ENCODE measurements at regions not wholly inside any gene's neighbourhood (a gene's known extent, or its start where the extent isn't known, plus 50 kb on each side); places are given as distances from the start of the nearest gene placed in this dataset.

DNA sequence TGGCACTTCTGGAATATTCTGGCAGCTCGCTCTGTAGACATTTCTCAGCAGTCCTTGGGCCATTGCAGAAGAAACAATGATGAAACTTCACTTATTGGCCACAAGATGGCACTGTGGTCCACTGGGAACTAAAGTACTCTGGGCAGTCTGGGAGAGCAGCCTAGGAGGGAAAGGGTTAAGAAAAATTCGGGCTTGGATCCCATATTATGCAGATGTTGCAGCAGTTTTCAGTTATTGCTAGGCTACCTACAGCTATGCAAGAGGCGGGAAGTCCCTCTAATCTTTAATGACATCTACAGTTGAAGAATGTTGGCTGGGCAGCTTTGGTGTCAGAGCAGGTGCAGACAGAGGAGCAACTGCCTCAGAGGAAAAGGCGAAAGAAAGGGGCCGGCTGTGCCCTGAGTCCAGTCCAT, 201.7 kb upstream of the PRSS58 start:
- peak; percentile 79 for TF ChIP-seq CTCF (IDR thresholded peaks at IDR 0.05)

DNA sequence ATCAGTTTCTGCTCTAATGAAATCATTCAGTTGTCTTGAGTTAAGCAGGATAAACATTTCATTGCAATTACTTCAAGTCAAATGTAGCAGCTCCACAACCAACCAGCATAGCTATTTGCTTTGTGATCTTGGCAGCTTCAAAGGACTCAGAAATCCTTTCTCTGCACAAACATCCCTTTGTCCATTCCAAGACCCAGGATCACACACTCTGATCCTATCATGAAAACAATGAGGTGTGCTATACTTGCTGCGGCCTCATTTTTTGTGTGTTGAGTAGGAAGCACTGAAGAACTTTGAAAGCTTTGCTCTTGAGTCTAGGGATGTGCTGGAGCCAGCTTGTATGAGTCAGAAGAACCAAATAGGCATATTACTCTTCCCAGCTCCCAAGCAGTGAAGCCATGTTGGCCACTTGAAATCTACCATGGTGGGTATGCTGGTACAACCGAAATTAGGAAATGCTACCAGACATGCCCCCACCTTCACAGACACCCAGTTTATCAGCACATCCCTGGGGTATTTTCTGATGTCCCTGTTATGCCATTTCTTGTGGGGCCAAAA, 199.4 kb upstream of the PRSS58 start:
- TF ChIP-seq CTCF (IDR thresholded peaks at IDR 0.05), result no peak

- TF ChIP-seq CTCF (IDR thresholded peaks at IDR 0.05), result no peak
Measured at GRCh38 chr7:142455392-142455791, 197.5 kb upstream of the PRSS58 start.

DNA sequence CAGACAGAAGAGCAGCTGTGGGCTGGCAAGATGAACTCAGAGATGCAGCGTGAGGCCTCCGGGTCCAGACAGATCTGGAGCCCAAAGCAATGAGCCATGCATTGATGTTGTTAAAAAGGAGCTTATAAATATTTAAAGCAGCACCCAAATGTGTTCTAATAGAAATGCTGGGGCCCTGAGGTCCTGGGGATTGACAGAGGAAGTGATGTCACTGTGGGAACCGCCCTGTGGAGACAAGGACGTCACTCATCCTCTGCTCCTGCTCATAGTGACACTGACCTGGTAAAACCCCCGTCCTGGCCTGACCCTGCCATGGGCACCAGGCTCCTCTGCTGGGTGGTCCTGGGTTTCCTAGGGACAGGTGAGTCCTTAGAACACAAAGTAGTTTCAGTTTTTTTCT, 197.0 kb upstream of the PRSS58 start:
- TF ChIP-seq CTCF (IDR thresholded peaks at IDR 0.05), result no peak

- TF ChIP-seq CTCF (IDR thresholded peaks at IDR 0.05), result no peak
Measured at GRCh38 chr7:142452791-142453190, 194.9 kb upstream of the PRSS58 start.

DNA sequence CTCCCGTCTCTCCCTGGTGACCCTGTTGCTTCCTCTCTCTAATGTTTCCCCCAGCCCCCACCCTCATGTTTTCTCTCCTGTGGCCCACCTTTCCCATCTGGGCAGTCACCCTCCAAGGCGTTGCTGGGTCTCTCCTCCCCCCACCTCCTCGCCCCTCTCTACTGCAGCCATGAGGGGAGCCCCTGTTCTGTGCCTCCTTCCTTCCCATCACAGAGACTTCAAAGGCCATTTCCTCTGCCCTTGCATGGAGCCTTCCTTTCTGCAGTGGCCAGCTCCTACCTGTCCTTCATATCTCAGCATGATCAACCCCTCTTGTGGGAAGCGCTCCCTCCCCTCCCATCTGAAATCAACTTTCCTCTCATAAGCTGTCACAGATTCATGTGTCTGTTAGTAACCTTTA, 194.0 kb upstream of the PRSS58 start:
- no peak for TF ChIP-seq CTCF (IDR thresholded peaks at IDR 0.05)

- no peak for TF ChIP-seq CTCF (IDR thresholded peaks at IDR 0.05)
Measured at GRCh38 chr7:142451296-142451695, 193.4 kb upstream of the PRSS58 start.

GRCh38 chr7:142450695-142451094, 192.8 kb upstream of the PRSS58 start:
- no peak for TF ChIP-seq CTCF (IDR thresholded peaks at IDR 0.05)

Measured in LNCAP (cell line).